ENCODE measurements at regions not wholly inside any gene's neighbourhood (a gene's known extent, or its start where the extent isn't known, plus 50 kb on each side); places are given as distances from the start of the nearest gene placed in this dataset.

DNA sequence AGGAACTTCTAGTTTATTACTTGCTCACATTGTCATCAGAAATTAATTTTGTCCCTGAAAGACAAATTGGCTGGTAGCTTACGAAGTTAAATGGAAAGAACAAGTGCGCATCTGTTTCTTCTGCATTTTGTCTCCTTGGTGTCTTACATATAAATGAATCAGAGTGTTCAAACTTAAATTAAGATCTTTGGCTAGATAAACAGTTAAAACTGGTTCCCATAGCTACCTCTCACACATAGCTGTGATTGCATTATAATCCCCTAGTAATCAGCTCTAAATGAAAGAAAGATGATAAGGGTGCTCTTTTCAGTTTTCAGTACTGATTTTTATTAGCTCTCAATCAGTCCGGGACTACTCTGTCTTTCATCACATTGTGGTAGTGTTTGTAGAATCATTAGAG is 124.2 kb upstream of the LMO4 start:
- TF ChIP-seq, protein P1, sequence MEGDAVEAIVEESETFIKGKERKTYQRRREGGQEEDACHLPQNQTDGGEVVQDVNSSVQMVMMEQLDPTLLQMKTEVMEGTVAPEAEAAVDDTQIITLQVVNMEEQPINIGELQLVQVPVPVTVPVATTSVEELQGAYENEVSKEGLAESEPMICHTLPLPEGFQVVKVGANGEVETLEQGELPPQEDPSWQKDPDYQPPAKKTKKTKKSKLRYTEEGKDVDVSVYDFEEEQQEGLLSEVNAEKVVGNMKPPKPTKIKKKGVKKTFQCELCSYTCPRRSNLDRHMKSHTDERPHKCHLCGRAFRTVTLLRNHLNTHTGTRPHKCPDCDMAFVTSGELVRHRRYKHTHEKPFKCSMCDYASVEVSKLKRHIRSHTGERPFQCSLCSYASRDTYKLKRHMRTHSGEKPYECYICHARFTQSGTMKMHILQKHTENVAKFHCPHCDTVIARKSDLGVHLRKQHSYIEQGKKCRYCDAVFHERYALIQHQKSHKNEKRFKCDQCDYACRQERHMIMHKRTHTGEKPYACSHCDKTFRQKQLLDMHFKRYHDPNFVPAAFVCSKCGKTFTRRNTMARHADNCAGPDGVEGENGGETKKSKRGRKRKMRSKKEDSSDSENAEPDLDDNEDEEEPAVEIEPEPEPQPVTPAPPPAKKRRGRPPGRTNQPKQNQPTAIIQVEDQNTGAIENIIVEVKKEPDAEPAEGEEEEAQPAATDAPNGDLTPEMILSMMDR (conservative IDR thresholded peaks at IDR 0.05) = no peak
- no peak for DNase-seq (ENCODE audit: extremely low spot score, unreplicated experiment)
- no peak overlapping the region for H3K27ac Mint-ChIP-seq
- H3K4me1 Mint-ChIP-seq (ENCODE audit: unreplicated experiment) = peaks cover 26% of the 10 kb centered on the region
- H3K9me3 Mint-ChIP-seq = no peaks in the 10 kb centered on the region
- peaks cover 5% of the 10 kb centered on the region for H3K27me3 Mint-ChIP-seq
- H3K36me3 Mint-ChIP-seq = no peaks in the 10 kb centered on the region
- H3K4me3 Mint-ChIP-seq = no peak overlapping the region

DNA sequence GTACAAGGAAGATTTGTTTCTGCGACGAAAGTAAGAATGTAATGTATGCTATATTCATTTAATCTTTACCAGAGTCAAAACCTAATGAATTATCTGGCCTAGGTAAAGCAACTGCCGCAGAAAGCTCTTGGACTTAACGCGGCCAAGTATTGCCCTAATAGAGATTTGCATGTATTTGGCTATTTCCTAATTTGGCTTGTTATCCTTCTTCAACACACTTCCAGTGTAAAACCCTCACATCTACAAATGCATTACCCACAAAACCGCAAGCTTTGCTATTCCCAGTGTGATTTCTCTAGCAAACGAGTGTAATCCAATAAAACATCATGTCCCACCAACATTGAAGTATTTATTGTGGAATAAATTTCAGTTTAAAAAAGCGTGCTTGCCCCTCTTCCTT is 123.8 kb upstream of the LMO4 start:
- H3K4me3 Mint-ChIP-seq = no peak overlapping the region
- peaks cover 26% of the 10 kb centered on the region for H3K4me1 Mint-ChIP-seq (ENCODE audit: unreplicated experiment)
- no peaks in the 10 kb centered on the region for H3K9me3 Mint-ChIP-seq
- H3K36me3 Mint-ChIP-seq = no peaks in the 10 kb centered on the region
- H3K27ac Mint-ChIP-seq = no peak overlapping the region
- H3K27me3 Mint-ChIP-seq = peaks cover 5% of the 10 kb centered on the region
- TF ChIP-seq, protein P1 (conservative IDR thresholded peaks at IDR 0.05) = no peak
- no peak for DNase-seq (ENCODE audit: extremely low spot score, unreplicated experiment)

DNA sequence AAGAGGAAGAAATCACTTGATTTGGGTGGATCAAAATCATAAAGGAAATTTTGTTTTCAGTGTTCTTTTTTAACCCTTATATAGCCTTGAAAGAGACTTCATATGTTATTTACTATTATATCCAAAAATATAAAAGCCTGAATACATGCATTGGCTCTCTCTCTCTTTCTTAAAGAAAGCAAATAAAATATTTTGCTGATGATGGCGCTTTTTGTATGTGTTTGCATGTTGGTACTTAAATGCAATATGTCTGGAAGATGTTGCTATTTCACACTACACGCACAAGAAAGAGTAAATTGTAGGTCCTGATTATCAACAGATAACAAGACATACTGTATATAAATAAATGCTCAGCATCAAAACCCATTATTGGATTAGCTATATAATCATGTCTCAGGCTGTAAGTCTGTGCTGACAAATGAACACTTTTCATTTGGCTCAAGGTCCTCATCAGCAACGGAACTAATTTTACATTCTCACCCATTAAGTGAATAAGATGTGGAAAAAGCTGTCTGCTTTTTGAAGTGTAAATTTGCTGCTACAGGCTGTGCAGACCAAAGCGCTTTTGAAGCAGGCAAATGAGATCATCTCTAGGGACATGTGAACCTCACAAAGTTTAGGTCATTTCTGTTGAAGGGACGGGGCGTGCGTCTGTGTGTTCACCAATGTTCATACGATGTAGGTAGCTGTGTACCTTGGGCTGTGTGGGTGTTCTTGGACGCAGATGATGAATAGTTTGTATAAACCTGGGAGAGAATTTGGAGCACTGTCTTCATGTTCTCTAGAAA is 122.4 kb upstream of the LMO4 start:
- no peak overlapping the region for H3K4me3 Mint-ChIP-seq
- TF ChIP-seq, protein P1 (conservative IDR thresholded peaks at IDR 0.05) = no peak
- no peaks in the 10 kb centered on the region for H3K27me3 Mint-ChIP-seq
- peaks cover 21% of the 10 kb centered on the region for H3K4me1 Mint-ChIP-seq (ENCODE audit: unreplicated experiment)
- H3K27ac Mint-ChIP-seq = no peak overlapping the region
- no peaks in the 10 kb centered on the region for H3K36me3 Mint-ChIP-seq
- DNase-seq (ENCODE audit: extremely low spot score, unreplicated experiment) = no peak
- no peaks in the 10 kb centered on the region for H3K9me3 Mint-ChIP-seq

DNA sequence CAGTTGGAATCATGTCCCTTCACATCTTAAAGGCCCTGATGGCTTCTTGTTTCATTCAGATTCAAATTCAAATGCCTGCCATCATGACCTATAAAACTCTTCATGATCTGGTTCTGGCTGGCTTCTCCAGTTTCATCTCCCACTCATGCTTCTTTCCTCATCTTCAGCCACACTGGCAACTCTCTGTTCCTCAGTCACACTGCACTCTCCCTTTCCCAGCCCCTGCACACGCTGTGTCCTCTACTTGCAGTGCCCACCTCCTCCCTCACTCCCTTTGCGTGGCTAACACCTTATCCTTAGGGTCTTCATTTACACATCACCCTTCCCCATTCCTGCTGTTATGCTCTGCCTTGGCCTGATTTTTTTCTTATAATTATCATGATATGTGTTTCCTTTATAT is 120.6 kb upstream of the LMO4 start:
- H3K27me3 Mint-ChIP-seq = no peaks in the 10 kb centered on the region
- no peak for DNase-seq (ENCODE audit: extremely low spot score, unreplicated experiment)
- TF ChIP-seq, protein P1 (conservative IDR thresholded peaks at IDR 0.05) = no peak
- peaks cover 17% of the 10 kb centered on the region for H3K4me1 Mint-ChIP-seq (ENCODE audit: unreplicated experiment)
- no peaks in the 10 kb centered on the region for H3K9me3 Mint-ChIP-seq
- H3K27ac Mint-ChIP-seq = no peak overlapping the region
- H3K4me3 Mint-ChIP-seq = no peak overlapping the region
- no peaks in the 10 kb centered on the region for H3K36me3 Mint-ChIP-seq

DNA sequence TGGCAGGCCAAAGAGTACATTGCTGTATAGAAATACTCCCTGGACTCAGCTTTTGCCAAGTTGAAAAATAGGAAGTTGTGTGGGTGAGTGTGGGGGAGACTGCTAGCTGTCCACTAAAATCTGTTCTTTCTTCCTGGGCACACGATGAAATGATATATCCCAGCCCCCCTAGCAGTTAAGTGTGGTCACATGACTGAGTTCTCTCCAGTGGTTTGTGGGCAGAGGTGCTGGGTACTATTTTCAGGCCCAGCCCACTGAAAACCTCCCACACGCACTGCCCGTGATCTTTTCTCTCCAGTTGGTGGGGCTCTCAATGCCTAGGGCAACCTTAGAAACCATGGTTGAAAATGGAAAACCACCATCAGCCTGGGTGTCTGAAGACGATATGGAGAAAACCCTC is 119.7 kb upstream of the LMO4 start:
- TF ChIP-seq, protein P1 (conservative IDR thresholded peaks at IDR 0.05) = no peak
- H3K36me3 Mint-ChIP-seq = no peaks in the 10 kb centered on the region
- no peaks in the 10 kb centered on the region for H3K27me3 Mint-ChIP-seq
- no peak overlapping the region for H3K4me3 Mint-ChIP-seq
- no peaks in the 10 kb centered on the region for H3K9me3 Mint-ChIP-seq
- no peak overlapping the region for H3K27ac Mint-ChIP-seq
- peaks cover 18% of the 10 kb centered on the region for H3K4me1 Mint-ChIP-seq (ENCODE audit: unreplicated experiment)
- no peak for DNase-seq (ENCODE audit: extremely low spot score, unreplicated experiment)

All from type B pancreatic cell (in vitro differentiated cells).